Muscle of arm (tissue), 1 donor: ENCODE measurements at regions not wholly inside any gene's neighbourhood (a gene's known extent, or its start where the extent isn't known, plus 50 kb on each side); places are given as distances from the start of the nearest gene placed in this dataset.
"Not testable (repeated sequence)": the region's sequence is repeated elsewhere in the genome, so short reads cannot be mapped to it uniquely, and the experiment has no call there.

Experiments
- DNase-seq: peaks from one replicate; pipeline ENCODE4 v3.0.0-alpha.2; 2013

GRCh38 chr10:33783078-33783477, 448.6 kb upstream of the NRP1 start:
- no peak for DNase-seq

- DNase-seq = peak; percentile 49
These were observed 447.3 kb upstream of the NRP1 start for GRCh38 chr10:33781606-33782395.

GRCh38 chr10:33780961-33781360, 446.5 kb upstream of the NRP1 start:
- no peak for DNase-seq

- DNase-seq = no peak
These were observed 442.8 kb upstream of the NRP1 start for GRCh38 chr10:33777223-33777622.

GRCh38 chr10:33776419-33777070, 442.1 kb upstream of the NRP1 start:
- DNase-seq = no peak

- no peak for DNase-seq
These were observed 440.4 kb upstream of the NRP1 start for GRCh38 chr10:33774857-33775256.

GRCh38 chr10:33773886-33774480, 439.5 kb upstream of the NRP1 start:
- no peak for DNase-seq

- DNase-seq = no peak
These were observed 438.7 kb upstream of the NRP1 start for GRCh38 chr10:33773253-33773573.

- DNase-seq = peak; percentile 57
These were observed 438.1 kb upstream of the NRP1 start for GRCh38 chr10:33772370-33773252.

- DNase-seq = not testable (repeated sequence)
These were observed 437.4 kb upstream of the NRP1 start for GRCh38 chr10:33771856-33772255.

GRCh38 chr10:33764694-33765185, 430.3 kb upstream of the NRP1 start:
- no peak for DNase-seq

- no peak for DNase-seq
These were observed 425.8 kb upstream of the NRP1 start for GRCh38 chr10:33760056-33760943.

GRCh38 chr10:33759191-33759590, 424.7 kb upstream of the NRP1 start:
- no peak for DNase-seq

GRCh38 chr10:33758299-33758698, 423.8 kb upstream of the NRP1 start:
- no peak for DNase-seq

GRCh38 chr10:33754052-33754451, 419.6 kb upstream of the NRP1 start:
- DNase-seq = no peak

- DNase-seq = no peak
These were observed 418.9 kb upstream of the NRP1 start for GRCh38 chr10:33753389-33753788.

GRCh38 chr10:33749790-33750189, 415.3 kb upstream of the NRP1 start:
- no peak for DNase-seq

- DNase-seq = no peak
These were observed 414.7 kb upstream of the NRP1 start for GRCh38 chr10:33749067-33749735.

GRCh38 chr10:33746836-33747268, 412.4 kb upstream of the NRP1 start:
- no peak for DNase-seq

GRCh38 chr10:33746186-33746585, 411.7 kb upstream of the NRP1 start:
- DNase-seq = no peak
